GM18519 (cell line): ENCODE measurements at regions not wholly inside any gene's neighbourhood (a gene's known extent, or its start where the extent isn't known, plus 50 kb on each side); places are given as distances from the start of the nearest gene placed in this dataset.
A peak's percentile ranks its signal among the peaks of the same experiment; 100 is the strongest.
"Not testable (repeated sequence)": the region's sequence is repeated elsewhere in the genome, so short reads cannot be mapped to it uniquely, and the experiment has no call there.

Source experiments
- ATAC-seq: cut with Tn5 transposase; IDR thresholded peaks from one replicate; pipeline ENCODE4 v1.9.1; 2021; ENCODE audit warnings: mild to moderate bottlenecking, moderate library complexity; ENCODE audit not compliant: unreplicated experiment, low FRiP score

GRCh38 chr3:88282528-88283241 lies 132.9 kb downstream of the C3orf38 start:
- ATAC-seq: no peak

DNA sequence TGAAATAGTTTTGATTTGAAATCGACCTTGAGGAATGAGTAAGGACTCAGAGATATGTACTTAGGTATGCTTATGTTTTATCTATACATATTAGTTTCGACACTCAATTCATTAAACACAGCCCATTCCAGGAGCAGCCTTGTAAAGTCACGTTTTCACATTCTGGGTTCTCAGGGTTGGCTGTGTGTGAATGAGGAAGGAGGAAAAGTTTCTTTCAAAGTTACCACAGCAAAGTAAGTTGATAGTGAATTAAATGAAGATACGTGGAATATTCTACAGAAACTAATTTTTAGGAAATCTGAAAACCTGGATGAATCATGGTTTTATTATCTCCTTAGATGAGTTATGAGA lies 133.5 kb downstream of the C3orf38 start:
- no peak for ATAC-seq

- ATAC-seq: no peak
Measured at GRCh38 chr3:88291486-88291885, 141.7 kb downstream of the C3orf38 start.

DNA sequence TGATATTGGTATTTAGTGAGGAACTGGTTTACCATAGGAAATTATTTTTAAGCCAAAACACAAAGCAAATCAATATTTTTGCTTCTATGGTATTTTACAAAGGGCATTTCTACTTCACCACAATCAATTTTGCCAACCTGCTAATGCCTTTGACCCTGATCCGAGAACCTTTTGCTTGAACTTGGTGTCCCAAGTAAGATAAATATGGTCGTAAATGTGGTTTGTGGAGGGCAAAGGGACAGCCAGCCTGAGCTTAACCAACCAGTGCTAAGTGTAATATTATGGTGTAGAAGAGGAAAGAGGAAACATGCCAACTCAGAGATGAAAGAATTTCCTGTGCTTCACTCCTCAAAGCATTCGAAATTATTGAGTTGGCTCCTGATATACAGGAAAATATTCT lies 148.4 kb downstream of the C3orf38 start:
- no peak for ATAC-seq

- ATAC-seq: no peak
Measured at GRCh38 chr3:88301273-88301995, 151.7 kb downstream of the C3orf38 start.

GRCh38 chr3:88301996-88302393 lies 152.2 kb downstream of the C3orf38 start:
- no peak for ATAC-seq

DNA sequence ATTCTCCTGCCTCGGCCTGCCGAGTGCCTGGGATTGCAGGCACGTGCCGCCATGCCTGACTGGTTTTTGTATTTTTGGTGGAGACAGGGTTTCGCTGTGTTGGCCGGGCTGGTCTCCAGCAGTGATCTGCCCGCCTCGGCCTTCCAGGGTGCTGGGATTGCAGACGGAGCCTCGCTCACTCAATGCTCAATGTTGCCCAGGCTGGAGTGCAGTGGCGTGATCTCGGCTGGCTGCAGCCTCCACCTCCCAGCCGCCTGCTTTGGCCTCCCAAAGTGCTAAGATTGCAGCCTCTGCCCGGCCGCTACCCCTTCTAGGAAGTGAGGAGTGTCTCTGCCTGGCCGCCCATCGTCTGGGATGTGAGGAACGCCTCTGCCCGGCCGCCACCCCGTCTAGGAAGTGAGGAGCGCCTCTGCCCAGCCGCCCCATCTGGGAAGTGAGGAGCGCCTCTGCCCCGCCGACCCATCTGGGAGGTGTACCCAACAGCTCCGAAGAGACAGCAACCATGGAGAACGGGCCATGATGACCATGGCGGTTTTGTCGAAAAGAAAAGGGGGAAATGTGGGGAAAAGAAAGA lies 153.7 kb downstream of the C3orf38 start:
- not testable (repeated sequence) for ATAC-seq

DNA sequence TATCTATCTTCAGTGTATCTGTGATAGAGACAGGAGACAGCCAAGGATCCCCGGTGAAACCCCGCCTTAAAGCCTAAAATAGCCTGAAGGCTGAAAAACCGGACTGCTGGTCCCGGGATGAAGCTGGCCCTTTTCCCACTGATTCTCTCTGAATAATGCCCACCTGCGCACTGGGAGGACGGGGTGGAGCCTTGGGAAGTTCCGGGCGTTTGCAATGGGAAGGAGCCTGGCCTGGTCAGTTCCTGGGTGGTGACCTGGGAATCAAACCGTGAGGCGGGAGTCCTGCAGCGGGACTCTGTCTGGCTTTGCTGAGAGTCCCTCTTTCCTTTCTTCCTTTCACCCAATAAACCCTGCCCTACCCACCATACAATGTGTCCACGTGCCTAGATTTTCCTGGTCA lies 157.9 kb downstream of the C3orf38 start:
- ATAC-seq: no peak

GRCh38 chr3:88311826-88312225 lies 162.1 kb downstream of the C3orf38 start:
- peak; percentile 82 for ATAC-seq

DNA sequence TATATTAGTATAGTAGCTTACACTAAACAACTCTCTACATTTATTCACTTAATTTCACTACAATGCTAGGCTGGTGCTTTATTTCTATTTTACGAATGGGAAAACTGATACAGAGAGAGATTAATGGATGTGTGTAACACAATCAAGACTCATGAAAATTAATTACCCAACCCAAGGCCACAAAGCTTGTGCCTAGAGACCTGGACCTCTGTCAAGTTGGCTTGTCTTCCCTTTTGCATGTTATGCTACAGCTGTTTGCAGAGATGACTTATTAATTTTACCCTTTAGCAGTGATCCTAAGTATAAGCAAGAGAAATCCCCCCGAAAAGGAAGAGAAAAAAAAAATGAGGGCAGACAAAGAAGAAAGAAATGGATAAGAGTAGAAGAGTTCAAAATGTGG lies 162.5 kb downstream of the C3orf38 start:
- ATAC-seq: no peak

GRCh38 chr3:88318067-88318466 lies 168.3 kb downstream of the C3orf38 start:
- ATAC-seq: no peak

DNA sequence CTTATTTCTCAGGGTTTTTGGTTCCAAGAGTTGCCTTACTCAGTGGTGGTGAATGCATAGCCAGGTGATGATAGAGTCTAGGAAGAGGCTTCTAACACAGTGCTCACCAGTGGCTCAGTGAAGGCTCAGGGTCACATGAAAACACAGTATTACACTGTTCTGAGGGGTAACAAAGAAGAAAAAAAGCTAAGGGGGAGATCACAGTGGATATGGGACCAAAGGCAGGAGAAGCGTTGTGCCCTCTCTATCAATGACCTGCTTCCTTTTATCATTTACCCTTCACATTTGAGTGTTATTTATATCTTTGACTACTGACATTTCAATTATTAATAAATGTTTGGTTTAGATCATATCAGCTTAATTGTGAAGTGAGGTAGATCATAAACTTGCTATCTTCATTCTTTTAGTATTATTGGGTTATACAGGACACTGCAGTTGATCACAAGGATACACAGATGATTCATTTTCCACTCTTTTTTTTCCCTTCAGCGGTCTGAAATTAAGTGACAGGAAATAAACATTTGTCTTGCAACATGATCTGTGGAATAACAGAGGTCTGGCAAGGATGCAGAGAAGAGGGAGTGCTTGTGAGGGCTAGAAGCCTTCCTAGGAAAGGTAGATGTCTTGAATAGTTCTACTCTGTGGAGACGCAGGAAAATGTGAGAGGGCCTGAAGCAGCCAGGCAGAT lies 171.7 kb downstream of the C3orf38 start:
- ATAC-seq: no peak

DNA sequence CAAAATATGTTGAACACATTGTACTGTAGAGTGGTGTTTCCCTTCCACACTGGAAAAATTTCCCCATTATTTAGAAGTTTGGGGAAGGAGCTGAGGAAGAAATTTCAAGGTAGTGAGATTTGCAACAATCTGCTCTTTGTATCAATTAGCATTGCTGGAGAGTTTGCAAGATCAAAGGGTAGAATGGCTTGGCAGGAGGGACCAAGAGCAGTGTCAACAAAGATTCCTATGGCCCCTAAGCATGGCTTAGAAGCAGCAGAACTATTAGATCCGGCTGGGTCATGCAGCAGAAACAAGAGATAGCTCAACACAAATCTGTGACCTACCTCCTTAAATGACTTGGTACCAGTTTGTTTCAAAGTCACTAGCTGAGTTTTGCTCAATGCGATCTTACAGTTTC lies 175.0 kb downstream of the C3orf38 start:
- no peak for ATAC-seq

GRCh38 chr3:88334187-88334868 lies 184.6 kb downstream of the C3orf38 start:
- ATAC-seq: no peak

DNA sequence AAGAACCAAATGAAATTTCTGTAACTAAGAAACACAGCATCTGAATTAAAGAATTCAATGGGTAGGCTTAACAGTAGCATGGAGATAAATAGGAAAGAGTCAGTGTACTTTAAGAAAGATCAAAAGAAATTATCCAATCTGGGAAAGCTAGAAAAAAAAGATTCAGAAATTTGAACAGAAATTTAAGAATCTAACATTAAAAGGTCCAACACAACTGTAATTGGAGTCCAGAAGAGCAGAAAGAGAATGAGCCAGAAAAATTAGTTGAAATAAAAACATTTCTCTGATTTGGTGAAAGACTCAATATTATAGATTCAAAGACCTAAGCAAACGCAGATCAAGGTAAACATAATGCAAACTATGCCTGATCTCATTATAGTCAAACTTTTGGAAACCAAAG lies 187.1 kb downstream of the C3orf38 start:
- no peak for ATAC-seq

DNA sequence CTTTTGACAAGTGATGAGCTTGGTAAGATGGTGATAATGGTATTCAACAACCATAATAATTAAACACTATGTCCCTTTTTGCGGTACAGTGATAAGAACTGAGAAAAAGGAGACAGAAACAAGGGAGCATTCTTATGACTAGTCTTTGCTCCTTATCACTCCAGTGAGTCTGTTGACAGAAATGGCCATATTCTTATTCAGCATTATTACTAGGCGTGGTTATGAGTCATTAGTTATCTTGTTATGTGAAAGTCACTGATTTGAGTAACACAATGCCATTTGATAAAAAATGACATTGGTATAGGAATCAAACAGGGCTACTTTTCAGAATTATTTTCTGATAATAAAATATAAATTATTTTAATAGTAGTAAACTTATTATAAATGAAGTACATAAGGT lies 193.5 kb downstream of the C3orf38 start:
- no peak for ATAC-seq

DNA sequence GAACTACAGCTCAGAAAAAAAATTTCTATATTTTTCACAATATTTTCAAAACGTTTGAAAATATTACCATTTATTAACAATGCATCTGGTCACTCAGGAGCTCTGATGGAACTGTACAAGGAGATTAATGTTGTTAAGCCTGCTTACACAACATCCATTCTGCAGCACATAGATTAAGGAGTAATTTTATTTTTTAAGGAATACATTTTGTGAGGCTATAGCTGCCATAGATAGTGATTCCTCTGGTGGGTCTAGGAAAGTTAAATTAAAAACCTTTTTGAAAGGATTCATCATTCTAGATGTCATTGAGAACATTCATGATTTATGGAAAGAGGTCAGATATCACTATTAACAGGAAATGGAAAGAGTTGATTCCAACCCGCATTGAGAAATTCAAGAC lies 196.9 kb downstream of the C3orf38 start:
- no peak for ATAC-seq

DNA sequence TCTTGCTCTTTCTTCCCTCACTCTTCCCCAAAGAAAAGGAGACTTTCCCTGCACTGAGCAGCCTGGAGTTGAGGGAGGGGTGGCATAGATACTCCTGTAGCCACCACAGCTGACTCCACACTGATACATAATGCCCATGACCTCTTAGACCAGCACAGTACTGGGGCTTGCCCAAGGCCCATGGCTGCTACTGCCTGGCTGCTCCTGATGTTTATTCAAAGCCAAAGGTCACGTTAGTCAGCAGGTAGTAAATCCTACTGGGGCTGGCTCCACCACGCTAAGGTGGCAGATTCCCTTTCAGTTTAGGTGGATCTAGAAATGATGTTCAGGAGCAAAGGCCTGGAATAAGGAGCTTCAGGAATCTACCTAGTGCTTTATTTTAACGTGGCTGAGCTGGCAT lies 212.7 kb downstream of the C3orf38 start:
- no peak for ATAC-seq

DNA sequence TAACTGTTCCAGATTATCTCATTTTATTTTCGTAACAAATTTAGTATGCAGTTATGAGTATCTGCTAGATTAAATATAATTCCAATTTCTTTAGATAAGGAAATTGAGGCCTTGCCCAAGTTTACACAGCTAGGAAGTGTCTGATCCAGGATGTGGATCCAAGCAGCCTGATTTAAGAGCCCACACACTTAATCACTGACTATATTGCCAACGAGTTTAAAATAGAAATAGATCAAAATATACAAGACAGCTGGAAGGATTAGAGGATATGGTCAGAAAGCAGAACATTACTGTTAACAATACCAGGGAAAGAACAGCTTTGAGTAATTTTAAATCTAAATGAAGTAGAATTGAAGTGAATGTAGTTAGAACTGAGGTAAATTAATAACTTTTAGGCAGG lies 215.2 kb downstream of the C3orf38 start:
- ATAC-seq: no peak

- no peak for ATAC-seq
Measured at GRCh38 chr3:88369337-88369736, 219.6 kb downstream of the C3orf38 start.

DNA sequence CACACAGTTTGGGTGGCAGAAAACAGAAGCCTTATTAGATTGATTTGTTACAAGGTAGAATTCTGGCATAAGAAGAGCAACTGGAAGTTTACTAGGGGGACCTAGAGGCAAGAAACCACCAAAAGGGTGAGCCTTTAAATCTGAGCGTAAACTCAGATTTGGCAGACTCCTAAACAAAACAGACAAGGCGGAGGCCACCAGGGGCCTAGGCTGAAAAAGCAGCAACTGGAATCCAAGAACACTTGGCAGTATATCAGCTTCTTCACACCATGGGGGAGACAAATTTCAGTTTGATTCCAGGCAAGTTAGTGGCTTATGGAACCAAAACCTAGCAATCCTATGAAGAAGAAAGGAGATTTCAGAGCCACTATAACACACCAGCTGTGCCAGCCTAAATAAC lies 220.0 kb downstream of the C3orf38 start:
- no peak for ATAC-seq
